IMR-90 (cell line): ENCODE measurements at regions not wholly inside any gene's neighbourhood (a gene's known extent, or its start where the extent isn't known, plus 50 kb on each side); places are given as distances from the start of the nearest gene placed in this dataset.
"Not testable (repeated sequence)": the region's sequence is repeated elsewhere in the genome, so short reads cannot be mapped to it uniquely, and the experiment has no call there.

Experiments
- ATAC-seq: fragments of 200-7000 bp; cut with Tn5 transposase; 2 replicates; pipeline ENCODE4 v1.9.1; 2020; ENCODE audit warnings: low read depth, mild to moderate bottlenecking, moderate library complexity
- BruUV-seq: library from RNA; stranded (reverse); fragments of 400-500 nt; replicated peaks from 2 replicates; lab custom pipeline; 2021; lab: Mats Ljungman, UMichigan
- CTCF ChIA-PET: fragments of 300-600 bp; formaldehyde crosslinking; extraction: SDS; loops from one replicate; lab custom pipeline; 2021; ENCODE audit warnings: antibody characterized with exemption; lab: Yijun Ruan, JAX
- POLR2A ChIA-PET: fragments of 300-600 bp; sonication (Branson Sonifier 250); formaldehyde crosslinking; loops from one replicate; lab custom pipeline; 2022; ENCODE audit warnings: antibody characterized with exemption; ENCODE audit not compliant: unreplicated experiment; lab: Charles Lee
- DNase-seq: peaks from one replicate; pipeline ENCODE4 v3.0.0; 2013
- H2AFZ ChIP-seq: replicated peaks from 2 replicates; pipeline ENCODE3; 2013; ENCODE audit warnings: low read length, mild to moderate bottlenecking; ENCODE audit not compliant: poor library complexity
- H2AK5ac ChIP-seq: 2 replicates; pipeline ENCODE4 v1.6.1; 2013; ENCODE audit warnings: low read depth, low read length, inconsistent platforms
- H2AK9ac ChIP-seq: replicated peaks from 2 replicates; pipeline ENCODE3; 2013; ENCODE audit warnings: mild to moderate bottlenecking, low read depth, low read length, moderate library complexity; ENCODE audit not compliant: poor library complexity
- H2BK120ac ChIP-seq: 2 replicates; pipeline ENCODE4 v1.6.1; 2013; ENCODE audit warnings: low read depth, low read length, inconsistent platforms
- H2BK15ac ChIP-seq: 3 replicates; pipeline ENCODE4 v1.6.1; 2013; ENCODE audit warnings: low read depth, low read length, inconsistent platforms
- H2BK20ac ChIP-seq: 2 replicates; pipeline ENCODE4 v1.6.1; 2013; ENCODE audit warnings: low read depth, mild to moderate bottlenecking, inconsistent platforms, low read length, moderate library complexity
- H2BK5ac ChIP-seq: 2 replicates; pipeline ENCODE4 v1.6.1; 2013; ENCODE audit warnings: mild to moderate bottlenecking, low read depth, low read length, inconsistent platforms; ENCODE audit not compliant: poor library complexity, severe bottlenecking
- H3K14ac ChIP-seq: replicated peaks from 2 replicates; pipeline ENCODE4 v1.6.1; 2013; ENCODE audit warnings: low read depth, low read length, inconsistent platforms
- H3K18ac ChIP-seq: 2 replicates; pipeline ENCODE4 v1.6.1; 2013; ENCODE audit warnings: low read depth, low read length, control low read depth
- H3K23ac ChIP-seq: 2 replicates; pipeline ENCODE4 v1.6.1; 2013; ENCODE audit warnings: low read depth, low read length, inconsistent platforms
- H3K27ac ChIP-seq: 2 replicates; pipeline ENCODE4 v1.5.1; 2013; ENCODE audit warnings: mild to moderate bottlenecking, control low read depth, low read length; ENCODE audit not compliant: insufficient read depth
- H3K27me3 ChIP-seq: 2 replicates; pipeline ENCODE4 v1.6.1; 2013; ENCODE audit warnings: low read length; ENCODE audit not compliant: control insufficient read depth, insufficient read depth
- H3K36me3 ChIP-seq: 2 replicates; pipeline ENCODE4 v1.6.1; 2013; ENCODE audit warnings: low read length, mixed read lengths; ENCODE audit not compliant: control insufficient read depth, insufficient read depth
- H3K4ac ChIP-seq: 2 replicates; pipeline ENCODE4 v1.6.1; 2013; ENCODE audit warnings: low read depth, low read length, inconsistent platforms
- H3K4me1 ChIP-seq: 2 replicates; pipeline ENCODE4 v1.6.1; 2013; ENCODE audit warnings: low read length, mixed read lengths; ENCODE audit not compliant: control insufficient read depth, insufficient read depth
- H3K4me2 ChIP-seq: 2 replicates; pipeline ENCODE4 v1.6.1; 2013; ENCODE audit warnings: low read depth, mild to moderate bottlenecking, control low read depth, low read length, moderate library complexity
- H3K4me3 ChIP-seq: 2 replicates; pipeline ENCODE4 v1.5.1; 2013; ENCODE audit warnings: low read depth, mild to moderate bottlenecking, control low read depth, low read length, moderate library complexity; ENCODE audit not compliant: insufficient read depth
- H3K56ac ChIP-seq: 2 replicates; pipeline ENCODE4 v1.6.1; 2013; ENCODE audit warnings: low read length, inconsistent platforms; ENCODE audit not compliant: insufficient read depth; ENCODE audit errors: extremely low read depth
- H3K79me1 ChIP-seq, 2 experiments: 2 replicates each; pipeline ENCODE4 v1.6.1; 2013; ENCODE audit warnings: low read length in 2 of 2, inconsistent platforms in 1 of 2, low read depth in 1 of 2
- H3K9ac ChIP-seq: 2 replicates; pipeline ENCODE4 v1.6.1; 2013; ENCODE audit warnings: low read depth, low read length, control low read depth
- H3K9me1 ChIP-seq: 2 replicates; pipeline ENCODE4 v1.6.1; 2013; ENCODE audit warnings: low read length, inconsistent platforms; ENCODE audit not compliant: insufficient read depth
- H3K9me3 ChIP-seq: 2 replicates; pipeline ENCODE4 v1.6.1; 2013; ENCODE audit warnings: low read length; ENCODE audit not compliant: control insufficient read depth, insufficient read depth
- H4K20me1 ChIP-seq: 2 replicates; pipeline ENCODE4 v1.6.1; 2013; ENCODE audit warnings: low read length, inconsistent platforms; ENCODE audit not compliant: insufficient read depth
- H4K5ac ChIP-seq: 2 replicates; pipeline ENCODE4 v1.6.1; 2013; ENCODE audit warnings: mild to moderate bottlenecking, low read depth, low read length, control low read depth
- H4K8ac ChIP-seq, 2 experiments: 2 replicates each; pipeline ENCODE4 v1.6.1; 2013; ENCODE audit warnings: low read depth in 2 of 2, low read length in 2 of 2, control low read depth in 1 of 2, inconsistent platforms in 1 of 2
- H4K91ac ChIP-seq: 2 replicates; pipeline ENCODE4 v1.6.1; 2013; ENCODE audit warnings: low read depth, low read length, inconsistent platforms; ENCODE audit not compliant: insufficient read depth
- WGBS, 2 experiments: methylation state at CpG; one replicate each; pipeline versions ENCODE4 v1.1.5 to v1.1.7; 2013; ENCODE audit warnings: missing lambda C conversion rate in 2 of 2; ENCODE audit not compliant: insufficient read length in 1 of 2; ENCODE audit errors: extremely low coverage in 2 of 2; 5-methylcytosine and 5-hydroxymethylcytosine counted together
- dilution Hi-C: fragments of 300-500 bp; cut with HindIII; formaldehyde crosslinking; loops from one replicate; pipeline ENCODE4 v1.14.3; 2018; ENCODE audit warnings: low sequenced_read_pairs; ENCODE audit not compliant: unreplicated experiment
- in situ Hi-C: fragments of 300-500 bp; cut with MboI; formaldehyde crosslinking; loops from 3 replicates; pipeline ENCODE4 v1.14.3; 2019; ENCODE audit warnings: low sequenced_read_pairs, inconsistent platforms, mixed read lengths
- intact Hi-C: fragments of 100-400 bp; cut with micrococcal nuclease; formaldehyde crosslinking; loops from 2 replicates; pipeline ENCODE4 v1.10.0; 2022

- H3K18ac ChIP-seq, CTCF ChIA-PET, H3K9me3 ChIP-seq, H3K23ac ChIP-seq, H3K27me3 ChIP-seq, H2BK5ac ChIP-seq, H4K8ac ChIP-seq, intact Hi-C loops, in situ Hi-C loops, H3K36me3 ChIP-seq, H3K79me1 ChIP-seq, H2AFZ ChIP-seq, dilution Hi-C loops, H3K4me1 ChIP-seq, H3K9me1 ChIP-seq, H2BK15ac ChIP-seq, POLR2A ChIA-PET, H2BK20ac ChIP-seq, H3K9ac ChIP-seq, DNase-seq, H4K5ac ChIP-seq, ATAC-seq, H3K4ac ChIP-seq, H4K20me1 ChIP-seq, H2BK120ac ChIP-seq, H3K4me2 ChIP-seq, H4K91ac ChIP-seq, H3K14ac ChIP-seq, H3K56ac ChIP-seq, H3K27ac ChIP-seq, BruUV-seq, H3K4me3 ChIP-seq, H2AK9ac ChIP-seq, H2AK5ac ChIP-seq: not testable (repeated sequence)
- WGBS, 2 experiments: 89% methylated on average over 5 of the region's 31 CpGs; no CpG with 5 or more reads in 1 of the 2 experiments
Measured at GRCh38 chr1:149638901-149639658, 55.4 kb downstream of the PPIAL4C start.

GRCh38 chr1:149641179-149641578 is 57.5 kb downstream of the PPIAL4C start:
- intact Hi-C loops, in situ Hi-C loops: not testable (repeated sequence)

More at GRCh38 chr1:149641179-149641578, 57.5 kb downstream of the PPIAL4C start:
- BruUV-seq, H3K4me2 ChIP-seq, ATAC-seq, H3K14ac ChIP-seq, H4K5ac ChIP-seq, H3K9me1 ChIP-seq, H3K18ac ChIP-seq, H3K79me1 ChIP-seq, DNase-seq, H4K91ac ChIP-seq, H3K4ac ChIP-seq, H3K56ac ChIP-seq, H3K23ac ChIP-seq, H4K8ac ChIP-seq, H3K4me1 ChIP-seq, H3K9me3 ChIP-seq, H3K27ac ChIP-seq, H3K27me3 ChIP-seq, H2AFZ ChIP-seq, H2AK5ac ChIP-seq, CTCF ChIA-PET, H2BK20ac ChIP-seq, H2BK5ac ChIP-seq, H3K36me3 ChIP-seq, POLR2A ChIA-PET, H3K4me3 ChIP-seq, H2BK15ac ChIP-seq, H2BK120ac ChIP-seq, H2AK9ac ChIP-seq, H3K9ac ChIP-seq, dilution Hi-C loops, H4K20me1 ChIP-seq: not testable (repeated sequence)
- WGBS, 2 experiments: no CpG with 5 or more reads among the region's 4 CpGs
